HG03175 (cell line): ENCODE measurements at regions not wholly inside any gene's neighbourhood (a gene's known extent, or its start where the extent isn't known, plus 50 kb on each side); places are given as distances from the start of the nearest gene placed in this dataset.

Experiments
- ATAC-seq: cut with Tn5 transposase; IDR thresholded peaks from one replicate; pipeline ENCODE4 v1.9.1; 2021; ENCODE audit warnings: mild to moderate bottlenecking, moderate library complexity; ENCODE audit not compliant: unreplicated experiment

DNA sequence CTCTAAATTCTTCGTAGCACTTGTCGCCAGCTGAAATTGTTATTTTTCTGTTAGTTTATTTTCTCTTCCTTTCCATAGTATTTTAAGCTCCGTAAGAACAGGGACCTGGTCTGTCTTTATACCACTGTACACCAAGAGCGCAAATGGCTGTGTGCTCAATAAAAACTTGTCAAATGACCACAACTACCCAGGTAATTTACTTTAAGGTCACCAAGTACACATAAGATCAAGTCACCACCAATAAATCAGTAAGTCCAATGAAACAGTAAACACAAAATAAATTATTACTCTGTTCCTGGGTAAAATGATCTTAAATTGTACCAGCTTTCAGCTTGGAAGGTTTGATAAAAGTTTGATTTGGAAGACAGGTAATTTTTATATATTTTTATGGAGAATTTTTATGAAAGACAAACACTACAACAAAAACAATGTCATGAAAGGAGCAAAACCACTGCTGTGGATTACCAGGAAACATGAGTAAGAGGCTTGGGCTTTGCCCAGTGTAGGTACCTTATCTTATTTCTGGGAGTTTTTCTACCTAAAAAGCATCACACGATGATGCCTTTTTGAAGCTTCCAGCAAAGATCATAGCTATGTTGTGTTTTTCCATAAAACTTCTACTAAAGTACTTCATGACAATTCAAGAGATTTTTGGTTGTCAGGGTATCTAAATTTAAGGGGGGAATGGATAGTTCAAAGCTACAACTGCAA lies 406.8 kb downstream of the SHQ1 start:
- ATAC-seq: no peak

DNA sequence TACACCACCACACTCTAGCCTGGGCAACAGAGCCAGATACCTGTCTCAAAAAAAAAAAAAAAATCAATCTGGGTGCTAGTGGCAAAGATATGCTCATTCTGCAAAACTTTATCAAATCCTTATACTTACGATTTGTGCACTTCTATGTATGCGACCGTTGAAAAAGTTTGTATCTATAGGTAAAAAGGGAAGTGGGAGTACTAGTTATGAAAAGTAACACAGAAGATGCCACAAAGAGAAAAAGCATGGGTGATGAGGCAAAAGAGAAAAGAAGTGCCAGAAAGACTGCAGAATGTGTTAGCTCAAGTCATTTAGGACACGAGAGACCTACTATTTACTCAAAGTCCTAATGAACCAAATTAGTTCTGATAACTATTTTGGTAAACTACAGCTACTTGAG lies 407.8 kb downstream of the SHQ1 start:
- peak; percentile 68 for ATAC-seq

DNA sequence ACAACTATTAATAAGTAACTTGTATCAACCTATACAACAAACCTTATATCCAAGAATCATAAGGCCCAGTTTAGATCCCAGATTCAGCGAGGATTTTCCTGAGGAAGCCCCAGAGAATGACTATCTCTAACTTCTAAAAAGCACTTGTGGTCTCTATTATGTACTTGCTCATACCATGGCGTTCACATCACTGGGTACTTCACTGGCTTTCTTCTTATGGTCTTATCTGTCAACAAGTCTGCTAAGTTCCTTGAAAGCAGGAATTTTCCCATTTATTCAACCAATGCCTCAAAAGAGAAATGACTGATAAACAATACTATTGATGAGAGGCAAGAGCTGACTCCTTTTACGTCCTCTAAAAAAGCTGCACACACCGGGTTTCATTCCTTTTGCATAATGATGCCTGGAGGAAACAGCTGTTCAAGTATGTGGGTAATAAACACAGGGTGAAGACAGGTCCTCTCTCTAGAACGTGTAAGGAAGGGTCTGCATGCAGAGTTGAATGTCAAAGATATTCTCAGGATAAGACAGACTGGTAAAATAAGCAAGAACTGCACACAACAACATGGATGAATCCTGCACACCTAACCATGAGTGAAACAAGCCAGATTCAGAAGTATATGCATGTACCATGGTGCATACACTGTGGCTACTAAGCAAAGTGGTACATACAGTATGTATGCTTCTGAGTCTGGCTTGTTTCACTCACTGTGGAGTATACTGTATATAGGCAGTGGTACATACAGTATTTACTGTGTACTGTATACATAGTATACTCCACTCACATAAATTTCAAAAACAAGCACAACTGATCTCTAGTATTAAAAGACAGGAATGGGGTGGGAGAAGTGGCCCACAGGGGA lies 408.7 kb downstream of the SHQ1 start:
- ATAC-seq: peak; percentile 38

DNA sequence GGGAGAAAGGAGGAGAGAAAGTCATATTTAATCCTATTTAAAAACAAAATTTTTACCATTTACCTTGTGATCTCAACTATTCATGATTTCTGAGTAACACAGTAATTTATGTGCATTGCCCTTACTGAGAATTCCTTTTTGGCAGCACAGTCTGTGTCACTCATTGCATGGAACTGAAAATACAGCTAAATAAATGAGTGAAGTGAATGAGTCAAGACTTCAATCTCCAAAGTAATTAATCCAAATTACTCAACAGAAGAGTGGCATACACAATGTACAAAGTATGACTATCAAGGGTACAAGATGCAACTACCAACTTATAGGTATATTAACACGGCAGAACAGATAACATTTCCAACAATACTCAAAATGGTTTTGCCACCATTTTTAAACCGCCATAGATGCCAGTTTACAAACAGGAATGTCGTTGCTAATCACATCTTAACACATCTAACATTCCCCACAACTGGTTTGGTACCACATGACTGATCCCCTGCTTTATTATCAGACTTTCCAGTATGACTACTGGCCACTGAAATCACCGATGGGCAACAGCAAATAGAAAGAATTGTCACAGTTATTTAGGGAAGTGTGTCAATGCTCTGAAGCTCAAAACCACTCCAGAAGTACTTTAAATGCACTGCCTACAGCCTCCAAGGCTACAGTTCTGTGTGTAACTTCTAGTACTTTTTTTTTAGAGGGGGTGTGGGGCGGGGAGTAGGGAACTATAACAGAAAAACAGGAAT lies 410.4 kb downstream of the SHQ1 start:
- ATAC-seq: no peak

GRCh38 chr3:72436863-72437592 lies 411.2 kb downstream of the SHQ1 start:
- ATAC-seq: no peak

DNA sequence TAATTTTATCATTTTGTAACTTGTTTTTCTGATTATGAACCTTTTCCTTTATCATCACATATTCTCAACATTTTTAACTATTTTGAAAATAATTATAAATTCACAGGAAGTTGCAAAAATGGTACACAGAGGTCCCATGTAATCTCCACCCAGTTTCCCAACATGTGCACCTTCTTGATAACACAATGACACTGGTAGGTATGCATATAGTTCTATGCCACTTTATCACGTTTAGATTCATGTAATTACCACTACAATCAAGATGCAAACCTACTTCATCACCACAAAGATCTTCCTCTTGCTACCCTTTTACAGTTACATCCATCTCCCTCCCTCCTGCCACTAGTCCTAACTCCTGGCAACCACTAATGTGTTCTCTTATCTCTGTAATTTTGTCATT lies 413.9 kb downstream of the SHQ1 start:
- ATAC-seq: no peak

- ATAC-seq: no peak
These were observed 416.0 kb downstream of the SHQ1 start for GRCh38 chr3:72432246-72432645.

DNA sequence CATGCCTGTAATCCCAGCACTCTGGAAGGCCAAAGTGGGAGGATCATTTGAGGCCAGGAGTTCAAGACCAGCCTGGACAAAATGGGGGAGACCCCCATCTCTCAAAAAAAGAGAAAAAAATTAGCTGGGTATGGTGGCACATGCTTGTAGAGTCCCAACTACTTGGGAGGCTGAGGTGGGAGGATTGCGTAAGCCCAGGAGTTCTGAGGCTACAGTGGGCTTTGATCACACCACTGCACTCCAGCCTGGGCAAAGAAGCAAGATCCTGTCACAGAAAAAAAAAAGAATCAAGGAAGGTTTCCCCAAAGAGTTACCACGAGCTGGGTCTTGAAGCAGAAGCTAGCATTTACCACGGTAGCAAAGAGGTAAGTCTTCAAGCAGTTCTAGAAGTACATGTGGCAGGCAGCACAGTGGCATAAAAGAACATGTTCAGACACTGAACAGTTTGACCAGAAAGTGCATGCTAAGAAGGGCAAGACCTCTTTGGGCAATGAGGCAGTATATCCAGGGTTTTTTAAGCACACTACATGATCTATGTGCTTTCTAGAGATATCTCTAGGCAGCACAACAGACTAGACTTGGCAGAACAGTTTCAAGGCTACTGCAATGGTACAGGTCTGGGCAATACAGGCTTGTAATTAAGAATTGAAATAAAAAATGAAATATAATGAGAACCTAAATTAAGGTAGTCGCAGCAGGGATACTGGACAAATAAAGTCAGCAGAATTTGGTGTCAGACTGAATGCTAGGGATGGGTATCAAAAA lies 418.5 kb downstream of the SHQ1 start:
- no peak for ATAC-seq

GRCh38 chr3:72428803-72429202 lies 419.4 kb downstream of the SHQ1 start:
- ATAC-seq: no peak

DNA sequence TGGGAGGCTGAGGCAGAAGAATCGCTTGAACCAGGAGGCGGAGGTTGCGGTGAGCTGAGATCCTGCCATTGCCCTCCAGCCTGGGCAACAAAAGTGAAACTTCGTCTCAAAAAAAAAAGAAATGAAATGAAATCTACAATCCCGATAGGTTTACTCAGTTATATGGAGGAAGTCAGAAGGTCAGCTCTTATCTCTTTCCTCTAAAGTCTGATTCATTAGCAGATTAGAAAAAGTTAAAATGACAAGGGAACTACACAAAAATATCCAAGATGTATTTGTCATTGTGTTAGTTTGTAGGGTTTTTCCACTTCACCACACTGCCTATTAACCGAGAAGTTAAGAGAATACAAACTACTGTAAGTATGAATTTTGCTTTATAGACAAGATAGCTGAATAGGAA lies 420.6 kb downstream of the SHQ1 start:
- no peak for ATAC-seq

GRCh38 chr3:72426618-72427397 lies 421.4 kb downstream of the SHQ1 start:
- ATAC-seq: peak; percentile 65

- ATAC-seq: no peak
These were observed 424.6 kb downstream of the SHQ1 start for GRCh38 chr3:72423643-72424042.

- no peak for ATAC-seq
These were observed 426.5 kb downstream of the SHQ1 start for GRCh38 chr3:72421786-72422185.

DNA sequence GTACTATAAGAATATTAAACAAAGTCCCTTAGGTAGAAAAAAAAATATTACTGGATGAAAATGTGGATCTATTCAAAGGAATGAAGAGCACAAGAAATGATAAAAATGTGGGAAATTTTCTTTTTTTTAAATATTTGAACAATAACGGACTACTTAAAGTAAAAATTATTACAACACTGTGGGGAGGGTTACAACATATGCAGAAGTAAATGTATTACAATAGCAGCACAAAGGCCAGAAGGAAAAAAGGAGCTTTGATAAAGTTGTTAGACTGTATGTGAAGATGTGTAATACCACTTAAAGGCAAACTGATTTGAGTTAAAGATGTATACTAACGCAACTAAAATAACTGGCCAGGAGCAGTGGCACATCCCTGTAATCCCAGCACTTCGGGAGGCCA lies 427.1 kb downstream of the SHQ1 start:
- ATAC-seq: no peak

GRCh38 chr3:72418856-72419255 lies 429.4 kb downstream of the SHQ1 start:
- ATAC-seq: no peak

- ATAC-seq: no peak
These were observed 430.0 kb downstream of the SHQ1 start for GRCh38 chr3:72418244-72418643.

DNA sequence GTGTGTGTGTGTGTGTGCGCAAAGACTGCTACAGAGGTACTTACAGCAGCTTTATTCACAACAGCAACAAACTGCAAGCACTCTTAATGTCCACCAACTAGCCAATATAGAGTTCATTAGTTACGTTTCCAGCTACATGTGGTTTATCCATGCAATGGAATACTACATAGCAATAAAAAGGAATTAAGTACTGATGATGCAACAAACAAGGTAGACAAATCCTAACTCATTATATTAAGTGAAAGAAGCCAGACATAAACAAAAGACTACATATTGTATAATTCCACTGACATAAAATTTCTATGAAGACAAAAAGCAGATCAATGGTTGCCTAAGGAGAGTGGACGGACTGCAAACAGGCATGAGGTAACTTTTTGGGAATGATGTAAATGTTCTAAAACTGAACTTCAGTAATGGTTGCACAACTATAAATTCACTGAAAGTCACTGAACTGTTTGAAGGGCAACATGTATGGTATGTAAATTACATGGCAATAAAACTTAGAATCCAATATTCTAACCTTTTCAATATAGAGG lies 433.7 kb downstream of the SHQ1 start:
- ATAC-seq: no peak

DNA sequence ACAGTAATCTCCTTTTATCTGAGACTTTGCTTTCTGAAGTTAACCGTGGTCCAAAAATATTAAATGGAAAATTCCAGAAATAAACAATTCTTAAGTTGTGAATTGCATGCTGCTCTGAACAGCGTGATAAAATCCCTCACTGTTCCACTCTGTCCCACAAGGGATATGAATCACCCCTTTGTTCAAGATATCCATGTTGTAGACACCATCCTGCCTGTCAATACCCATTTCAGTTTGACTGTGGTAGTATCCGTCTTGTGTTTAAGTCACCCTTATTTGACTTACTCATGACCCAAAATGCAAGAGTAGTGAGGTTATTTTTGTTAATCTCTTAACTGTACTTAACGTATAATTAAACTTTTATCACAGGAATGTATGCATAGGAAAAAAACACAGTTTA lies 435.0 kb downstream of the SHQ1 start:
- no peak for ATAC-seq

- no peak for ATAC-seq
These were observed 435.8 kb downstream of the SHQ1 start for GRCh38 chr3:72412340-72412956.
